Epithelial cell of proximal tubule (primary cell): ENCODE measurements at regions not wholly inside any gene's neighbourhood (a gene's known extent, or its start where the extent isn't known, plus 50 kb on each side); places are given as distances from the start of the nearest gene placed in this dataset.

ENCODE experiments used
- DNase-seq: peaks from one replicate; pipeline ENCODE4 v3.0.0-alpha.2; 2011; ENCODE audit warnings: low read depth
- H3K4me3 ChIP-seq: 2 replicates; pipeline ENCODE4 v1.5.1; 2011; ENCODE audit warnings: low read depth, mild to moderate bottlenecking, low read length
- CTCF ChIP-seq: conservative IDR thresholded peaks from 2 replicates; pipeline ENCODE4 v1.5.1; 2012; ENCODE audit warnings: low read depth, mild to moderate bottlenecking, low read length

GRCh38 chr3:178388473-178388872 lies 147.8 kb upstream of the KCNMB2 start:
- no peak for DNase-seq
- H3K4me3 ChIP-seq, result no peak overlapping the region
- no peak for TF ChIP-seq CTCF

- no peak for TF ChIP-seq CTCF
- DNase-seq, result no peak
- H3K4me3 ChIP-seq, result no peak overlapping the region
Observed at GRCh38 chr3:178389258-178389657, 147.0 kb upstream of the KCNMB2 start.

GRCh38 chr3:178392511-178392926 lies 143.7 kb upstream of the KCNMB2 start:
- TF ChIP-seq CTCF, result no peak
- H3K4me3 ChIP-seq, result no peak overlapping the region
- DNase-seq, result no peak

- H3K4me3 ChIP-seq, result no peak overlapping the region
- TF ChIP-seq CTCF, result no peak
- no peak for DNase-seq
Observed at GRCh38 chr3:178393146-178393545, 143.1 kb upstream of the KCNMB2 start.

- no peak for DNase-seq
- TF ChIP-seq CTCF, result no peak
- H3K4me3 ChIP-seq, result no peak overlapping the region
Observed at GRCh38 chr3:178393824-178394223, 142.4 kb upstream of the KCNMB2 start.

- H3K4me3 ChIP-seq, result no peak overlapping the region
- DNase-seq, result no peak
- no peak for TF ChIP-seq CTCF
Observed at GRCh38 chr3:178396318-178396717, 139.9 kb upstream of the KCNMB2 start.

- TF ChIP-seq CTCF, result no peak
- DNase-seq, result no peak
- H3K4me3 ChIP-seq, result no peak overlapping the region
Observed at GRCh38 chr3:178397202-178397601, 139.0 kb upstream of the KCNMB2 start.
